Fibroblast of the aortic adventitia (primary cell): ENCODE measurements at regions not wholly inside any gene's neighbourhood (a gene's known extent, or its start where the extent isn't known, plus 50 kb on each side); places are given as distances from the start of the nearest gene placed in this dataset.
"Not testable (repeated sequence)": the region's sequence is repeated elsewhere in the genome, so short reads cannot be mapped to it uniquely, and the experiment has no call there.

Experiments
- DNase-seq: peaks from one replicate; pipeline ENCODE4 v3.0.0-alpha.2; 2010; ENCODE audit warnings: low read depth
- H3K4me3 ChIP-seq: 2 replicates; pipeline ENCODE4 v1.5.1; 2011; ENCODE audit warnings: low read depth, mild to moderate bottlenecking, control low read depth, low read length, moderate library complexity
- CTCF ChIP-seq: IDR thresholded peaks from 2 replicates; pipeline ENCODE4 v1.5.1; 2011; ENCODE audit warnings: mild to moderate bottlenecking, low read length, control low read depth, inconsistent platforms; ENCODE audit not compliant: insufficient read depth

GRCh38 chr20:47429409-47429808, 72.3 kb upstream of the NCOA3 start:
- no peak for DNase-seq
- H3K4me3 ChIP-seq, result no peak overlapping the region
- no peak for TF ChIP-seq CTCF

- no peak for DNase-seq
- no peak overlapping the region for H3K4me3 ChIP-seq
- TF ChIP-seq CTCF, result no peak
These were observed 70.7 kb upstream of the NCOA3 start for GRCh38 chr20:47430862-47431588.

- H3K4me3 ChIP-seq, result no peak overlapping the region
- no peak for TF ChIP-seq CTCF
- no peak for DNase-seq
These were observed 68.9 kb upstream of the NCOA3 start for GRCh38 chr20:47432834-47433210.

GRCh38 chr20:47434128-47434779, 67.4 kb upstream of the NCOA3 start:
- not testable (repeated sequence) for H3K4me3 ChIP-seq
- DNase-seq, result peak; percentile 71

- no peak for DNase-seq
- no peak overlapping the region for H3K4me3 ChIP-seq
- no peak for TF ChIP-seq CTCF
These were observed 63.0 kb upstream of the NCOA3 start for GRCh38 chr20:47438464-47439381.

GRCh38 chr20:47440857-47441773, 60.6 kb upstream of the NCOA3 start:
- TF ChIP-seq CTCF, result no peak
- peak; percentile 68 for DNase-seq
- H3K4me3 ChIP-seq, result no peak overlapping the region
